Dendritic cell treated with granulocyte-macrophage colony-stimulating factor and Interleukin-4, amounts not matched to agents 40 ng/mL and 50 ng/mL, for 4 days (primary cell): ENCODE measurements at regions not wholly inside any gene's neighbourhood (a gene's known extent, or its start where the extent isn't known, plus 50 kb on each side); places are given as distances from the start of the nearest gene placed in this dataset.

Source experiments
- H3K27ac Mint-ChIP-seq: one replicate; pipeline ENCODE4 v1.8.0; 2022; ENCODE audit warnings: mild to moderate bottlenecking, mixed read lengths
- H3K27me3 Mint-ChIP-seq: one replicate; pipeline ENCODE4 v1.8.0; 2022; ENCODE audit warnings: mild to moderate bottlenecking, mixed read lengths
- H3K36me3 Mint-ChIP-seq: one replicate; pipeline ENCODE4 v1.8.0; 2022; ENCODE audit warnings: low read depth, mixed read lengths
- H3K4me1 Mint-ChIP-seq: one replicate; pipeline ENCODE4 v1.8.0; 2022; ENCODE audit warnings: low read depth, mixed read lengths
- H3K4me3 Mint-ChIP-seq: one replicate; pipeline ENCODE4 v1.8.0; 2022; ENCODE audit warnings: mild to moderate bottlenecking, moderate library complexity, mixed read lengths
- H3K9me3 Mint-ChIP-seq: one replicate; pipeline ENCODE4 v1.8.0; 2022; ENCODE audit warnings: mixed read lengths
- intact Hi-C: fragments of 100-400 bp; cut with micrococcal nuclease; formaldehyde crosslinking; loops from one replicate; pipeline ENCODE4 v1.15.0; 2022

GRCh38 chr16:35686595-35686994 is 2227.2 kb downstream of the TP53TG3F start:
- Mint-ChIP-seq H3K4me1 (no peaks in the 10 kb centered on the region), H3K9me3 (peaks cover 82% of the 10 kb centered on the region), H3K4me3 (no peak overlapping the region), H3K36me3 (no peaks in the 10 kb centered on the region), H3K27ac (no peak overlapping the region), H3K27me3 (no peaks in the 10 kb centered on the region)
- intact Hi-C loops: no loop called here

GRCh38 chr16:35687071-35687470 is 2227.7 kb downstream of the TP53TG3F start:
- Mint-ChIP-seq H3K36me3 (no peaks in the 10 kb centered on the region), H3K27me3 (no peaks in the 10 kb centered on the region), H3K4me3 (no peak overlapping the region), H3K4me1 (no peaks in the 10 kb centered on the region), H3K9me3 (peaks cover 87% of the 10 kb centered on the region), H3K27ac (no peak overlapping the region)
- intact Hi-C loops: no loop called here

- H3K36me3 Mint-ChIP-seq: no peaks in the 10 kb centered on the region
- peaks cover 94% of the 10 kb centered on the region for H3K9me3 Mint-ChIP-seq
- no peaks in the 10 kb centered on the region for H3K4me1 Mint-ChIP-seq
- intact Hi-C loops: no loop called here
- no peak overlapping the region for H3K27ac Mint-ChIP-seq
- H3K4me3 Mint-ChIP-seq: no peak overlapping the region
- no peaks in the 10 kb centered on the region for H3K27me3 Mint-ChIP-seq
Measured at GRCh38 chr16:35687781-35688180, 2228.4 kb downstream of the TP53TG3F start.

GRCh38 chr16:35689764-35690163 is 2230.4 kb downstream of the TP53TG3F start:
- intact Hi-C loops: no loop called here
- Mint-ChIP-seq H3K36me3 (no peaks in the 10 kb centered on the region), H3K27me3 (no peaks in the 10 kb centered on the region), H3K4me1 (no peaks in the 10 kb centered on the region), H3K4me3 (no peak overlapping the region), H3K9me3 (peaks cover 97% of the 10 kb centered on the region), H3K27ac (no peak overlapping the region)

- Mint-ChIP-seq H3K4me3 (no peak overlapping the region), H3K27ac (no peak overlapping the region), H3K27me3 (no peaks in the 10 kb centered on the region), H3K4me1 (no peaks in the 10 kb centered on the region), H3K36me3 (no peaks in the 10 kb centered on the region), H3K9me3 (peaks cover 97% of the 10 kb centered on the region)
- intact Hi-C loops: no loop called here
Measured at GRCh38 chr16:35690413-35690812, 2231.0 kb downstream of the TP53TG3F start.

GRCh38 chr16:35691057-35691456 is 2231.6 kb downstream of the TP53TG3F start:
- Mint-ChIP-seq H3K27me3 (no peaks in the 10 kb centered on the region), H3K4me1 (no peaks in the 10 kb centered on the region), H3K27ac (no peak overlapping the region), H3K9me3 (peaks cover 93% of the 10 kb centered on the region), H3K36me3 (no peaks in the 10 kb centered on the region), H3K4me3 (no peak overlapping the region)
- intact Hi-C loops: no loop called here

GRCh38 chr16:35692824-35693223 is 2233.4 kb downstream of the TP53TG3F start:
- no peaks in the 10 kb centered on the region for H3K36me3 Mint-ChIP-seq
- H3K4me1 Mint-ChIP-seq: no peaks in the 10 kb centered on the region
- H3K27me3 Mint-ChIP-seq: no peaks in the 10 kb centered on the region
- no peak overlapping the region for H3K4me3 Mint-ChIP-seq
- intact Hi-C loops: no loop called here
- no peak overlapping the region for H3K27ac Mint-ChIP-seq
- peaks cover 82% of the 10 kb centered on the region for H3K9me3 Mint-ChIP-seq

- H3K9me3 Mint-ChIP-seq: peaks cover 24% of the 10 kb centered on the region
- H3K27me3 Mint-ChIP-seq: no peaks in the 10 kb centered on the region
- H3K27ac Mint-ChIP-seq: no peak overlapping the region
- intact Hi-C loops: no loop called here
- H3K4me1 Mint-ChIP-seq: no peaks in the 10 kb centered on the region
- no peak overlapping the region for H3K4me3 Mint-ChIP-seq
- H3K36me3 Mint-ChIP-seq: no peaks in the 10 kb centered on the region
Measured at GRCh38 chr16:35706901-35707300, 2247.5 kb downstream of the TP53TG3F start.

- H3K27me3 Mint-ChIP-seq: no peaks in the 10 kb centered on the region
- no peaks in the 10 kb centered on the region for H3K36me3 Mint-ChIP-seq
- H3K4me1 Mint-ChIP-seq: no peaks in the 10 kb centered on the region
- H3K9me3 Mint-ChIP-seq: peaks cover 53% of the 10 kb centered on the region
- H3K27ac Mint-ChIP-seq: no peak overlapping the region
- no peak overlapping the region for H3K4me3 Mint-ChIP-seq
- intact Hi-C loops: no loop called here
Measured at GRCh38 chr16:35711435-35711834, 2252.0 kb downstream of the TP53TG3F start.

GRCh38 chr16:35711958-35712357 is 2252.5 kb downstream of the TP53TG3F start:
- Mint-ChIP-seq H3K4me3 (no peak overlapping the region), H3K4me1 (no peaks in the 10 kb centered on the region)
- intact Hi-C loops: no loop called here

GRCh38 chr16:35713762-35714650 is 2254.6 kb downstream of the TP53TG3F start:
- Mint-ChIP-seq H3K36me3 (no peaks in the 10 kb centered on the region), H3K9me3 (peaks cover 62% of the 10 kb centered on the region), H3K27me3 (no peaks in the 10 kb centered on the region), H3K27ac (no peak overlapping the region), H3K4me1 (no peaks in the 10 kb centered on the region), H3K4me3 (no peak overlapping the region)
- intact Hi-C loops: no loop called here

More at GRCh38 chr16:35711958-35712357, 2252.5 kb downstream of the TP53TG3F start:
- no peaks in the 10 kb centered on the region for H3K27me3 Mint-ChIP-seq
- H3K27ac Mint-ChIP-seq: no peak overlapping the region
- H3K9me3 Mint-ChIP-seq: peaks cover 53% of the 10 kb centered on the region
- no peaks in the 10 kb centered on the region for H3K36me3 Mint-ChIP-seq

GRCh38 chr16:35714665-35715064 is 2255.3 kb downstream of the TP53TG3F start:
- intact Hi-C loops: no loop called here
- Mint-ChIP-seq H3K27ac (no peak overlapping the region), H3K4me1 (no peaks in the 10 kb centered on the region), H3K9me3 (peaks cover 69% of the 10 kb centered on the region), H3K4me3 (no peak overlapping the region), H3K36me3 (no peaks in the 10 kb centered on the region), H3K27me3 (no peaks in the 10 kb centered on the region)

- H3K4me1 Mint-ChIP-seq: no peaks in the 10 kb centered on the region
- intact Hi-C loops: no loop called here
- peaks cover 98% of the 10 kb centered on the region for H3K9me3 Mint-ChIP-seq
Measured at GRCh38 chr16:35724551-35724950, 2265.1 kb downstream of the TP53TG3F start.

GRCh38 chr16:35725949-35726348 is 2266.5 kb downstream of the TP53TG3F start:
- Mint-ChIP-seq H3K27ac (no peak overlapping the region), H3K4me1 (no peaks in the 10 kb centered on the region), H3K9me3 (peaks cover 99% of the 10 kb centered on the region), H3K4me3 (no peak overlapping the region), H3K36me3 (no peaks in the 10 kb centered on the region), H3K27me3 (no peaks in the 10 kb centered on the region)
- intact Hi-C loops: no loop called here

More at GRCh38 chr16:35724551-35724950, 2265.1 kb downstream of the TP53TG3F start:
- H3K4me3 Mint-ChIP-seq: no peak overlapping the region
- H3K27me3 Mint-ChIP-seq: no peaks in the 10 kb centered on the region
- no peaks in the 10 kb centered on the region for H3K36me3 Mint-ChIP-seq
- no peak overlapping the region for H3K27ac Mint-ChIP-seq

GRCh38 chr16:35730251-35730650 is 2270.8 kb downstream of the TP53TG3F start:
- no peaks in the 10 kb centered on the region for H3K4me1 Mint-ChIP-seq
- H3K27ac Mint-ChIP-seq: no peak overlapping the region
- intact Hi-C loops: no loop called here
- H3K27me3 Mint-ChIP-seq: no peaks in the 10 kb centered on the region
- no peak overlapping the region for H3K4me3 Mint-ChIP-seq
- H3K9me3 Mint-ChIP-seq: peaks cover 100% of the 10 kb centered on the region
- H3K36me3 Mint-ChIP-seq: no peaks in the 10 kb centered on the region
